ENCODE measurements at regions not wholly inside any gene's neighbourhood (a gene's known extent, or its start where the extent isn't known, plus 50 kb on each side); places are given as distances from the start of the nearest gene placed in this dataset.

DNA sequence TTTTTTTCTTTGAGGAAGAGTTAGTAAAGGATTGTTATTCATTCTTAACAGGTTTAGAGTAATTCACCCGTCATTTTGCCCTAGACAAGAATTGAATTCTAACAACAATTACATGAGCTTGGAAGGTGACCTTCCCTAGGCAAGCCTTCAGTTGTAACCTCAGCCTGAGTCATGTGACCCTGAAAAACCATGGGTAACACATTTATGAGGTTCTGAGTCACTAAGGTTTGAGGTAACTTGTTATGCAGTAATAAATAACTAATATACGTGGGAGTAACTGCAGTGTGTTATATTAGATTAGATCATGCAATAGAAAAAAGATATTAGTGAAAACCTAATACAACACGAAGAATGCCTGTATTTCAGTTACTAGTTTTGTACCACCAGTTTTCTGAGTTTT is 237.6 kb upstream of the NDN start:
- TF ChIP-seq, protein P1, sequence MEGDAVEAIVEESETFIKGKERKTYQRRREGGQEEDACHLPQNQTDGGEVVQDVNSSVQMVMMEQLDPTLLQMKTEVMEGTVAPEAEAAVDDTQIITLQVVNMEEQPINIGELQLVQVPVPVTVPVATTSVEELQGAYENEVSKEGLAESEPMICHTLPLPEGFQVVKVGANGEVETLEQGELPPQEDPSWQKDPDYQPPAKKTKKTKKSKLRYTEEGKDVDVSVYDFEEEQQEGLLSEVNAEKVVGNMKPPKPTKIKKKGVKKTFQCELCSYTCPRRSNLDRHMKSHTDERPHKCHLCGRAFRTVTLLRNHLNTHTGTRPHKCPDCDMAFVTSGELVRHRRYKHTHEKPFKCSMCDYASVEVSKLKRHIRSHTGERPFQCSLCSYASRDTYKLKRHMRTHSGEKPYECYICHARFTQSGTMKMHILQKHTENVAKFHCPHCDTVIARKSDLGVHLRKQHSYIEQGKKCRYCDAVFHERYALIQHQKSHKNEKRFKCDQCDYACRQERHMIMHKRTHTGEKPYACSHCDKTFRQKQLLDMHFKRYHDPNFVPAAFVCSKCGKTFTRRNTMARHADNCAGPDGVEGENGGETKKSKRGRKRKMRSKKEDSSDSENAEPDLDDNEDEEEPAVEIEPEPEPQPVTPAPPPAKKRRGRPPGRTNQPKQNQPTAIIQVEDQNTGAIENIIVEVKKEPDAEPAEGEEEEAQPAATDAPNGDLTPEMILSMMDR (IDR thresholded peaks at IDR 0.05; ENCODE audit: low read depth, low read length): no peak
- TF ChIP-seq POLR2A (IDR thresholded peaks at IDR 0.05; ENCODE audit: extremely low read depth, insufficient read length): no peak
- TF ChIP-seq, protein P2, sequence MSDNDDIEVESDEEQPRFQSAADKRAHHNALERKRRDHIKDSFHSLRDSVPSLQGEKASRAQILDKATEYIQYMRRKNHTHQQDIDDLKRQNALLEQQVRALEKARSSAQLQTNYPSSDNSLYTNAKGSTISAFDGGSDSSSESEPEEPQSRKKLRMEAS (IDR thresholded peaks at IDR 0.05; ENCODE audit: low read depth, low read length): no peak
